ENCODE measurements at regions not wholly inside any gene's neighbourhood (a gene's known extent, or its start where the extent isn't known, plus 50 kb on each side); places are given as distances from the start of the nearest gene placed in this dataset.

- H3K9me3 ChIP-seq (ENCODE audit: control insufficient read depth, insufficient read depth, low read depth, low read length): no peaks in the 10 kb centered on the region
- H3K9ac ChIP-seq (ENCODE audit: insufficient read depth, low read length): no peak overlapping the region
- no peaks in the 10 kb centered on the region for H3K79me2 ChIP-seq (ENCODE audit: control insufficient read depth, insufficient read depth, low read length)
- H3K4me1 ChIP-seq (ENCODE audit: control insufficient read depth, extremely low read depth, insufficient read depth, low read length): peaks cover 7% of the 10 kb centered on the region
- TF ChIP-seq, protein P1, sequence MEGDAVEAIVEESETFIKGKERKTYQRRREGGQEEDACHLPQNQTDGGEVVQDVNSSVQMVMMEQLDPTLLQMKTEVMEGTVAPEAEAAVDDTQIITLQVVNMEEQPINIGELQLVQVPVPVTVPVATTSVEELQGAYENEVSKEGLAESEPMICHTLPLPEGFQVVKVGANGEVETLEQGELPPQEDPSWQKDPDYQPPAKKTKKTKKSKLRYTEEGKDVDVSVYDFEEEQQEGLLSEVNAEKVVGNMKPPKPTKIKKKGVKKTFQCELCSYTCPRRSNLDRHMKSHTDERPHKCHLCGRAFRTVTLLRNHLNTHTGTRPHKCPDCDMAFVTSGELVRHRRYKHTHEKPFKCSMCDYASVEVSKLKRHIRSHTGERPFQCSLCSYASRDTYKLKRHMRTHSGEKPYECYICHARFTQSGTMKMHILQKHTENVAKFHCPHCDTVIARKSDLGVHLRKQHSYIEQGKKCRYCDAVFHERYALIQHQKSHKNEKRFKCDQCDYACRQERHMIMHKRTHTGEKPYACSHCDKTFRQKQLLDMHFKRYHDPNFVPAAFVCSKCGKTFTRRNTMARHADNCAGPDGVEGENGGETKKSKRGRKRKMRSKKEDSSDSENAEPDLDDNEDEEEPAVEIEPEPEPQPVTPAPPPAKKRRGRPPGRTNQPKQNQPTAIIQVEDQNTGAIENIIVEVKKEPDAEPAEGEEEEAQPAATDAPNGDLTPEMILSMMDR (conservative IDR thresholded peaks at IDR 0.05 in 1 of 2, IDR thresholded peaks at IDR 0.05 in 1 of 2; ENCODE audit: low read depth in 1 of 2, low read length in 2 of 2): no peak
- TF ChIP-seq EZH2 (IDR thresholded peaks at IDR 0.05; ENCODE audit: low read length, missing control alignments): no peak
- H4K20me1 ChIP-seq (ENCODE audit: control insufficient read depth, extremely low read depth, insufficient read depth, low read length): no peaks in the 10 kb centered on the region
- no peak overlapping the region for H3K4me3 ChIP-seq (replicated peaks in 1 of 4; ENCODE audit: control extremely low read depth in 1 of 4, insufficient read depth in 1 of 4, low read depth in 3 of 4, low read length in 4 of 4)
- DNase-seq (ENCODE audit: low read depth in 2 of 2): no peak
- H3K27me3 ChIP-seq (ENCODE audit: control insufficient read depth, insufficient read depth, low read length): peaks cover 2% of the 10 kb centered on the region
- no peak overlapping the region for H3K4me2 ChIP-seq (ENCODE audit: extremely low read depth, insufficient read depth, low read length)
- H3K36me3 ChIP-seq (ENCODE audit: control insufficient read depth, insufficient read depth, low read length): no peaks in the 10 kb centered on the region
- H3K27ac ChIP-seq (ENCODE audit: insufficient read depth, low read length): no peak overlapping the region
- H2AFZ ChIP-seq (ENCODE audit: low read length): no peak overlapping the region
Observed at GRCh38 chr3:64464955-64465354, 222.8 kb downstream of the ADAMTS9 start.

- no peaks in the 10 kb centered on the region for H3K9me3 ChIP-seq (ENCODE audit: control insufficient read depth, insufficient read depth, low read depth, low read length)
- peaks cover 2% of the 10 kb centered on the region for H3K27me3 ChIP-seq (ENCODE audit: control insufficient read depth, insufficient read depth, low read length)
- no peak overlapping the region for H3K4me3 ChIP-seq (replicated peaks in 1 of 4; ENCODE audit: control extremely low read depth in 1 of 4, insufficient read depth in 1 of 4, low read depth in 3 of 4, low read length in 4 of 4)
- H3K9ac ChIP-seq (ENCODE audit: insufficient read depth, low read length): no peak overlapping the region
- no peak overlapping the region for H3K27ac ChIP-seq (ENCODE audit: insufficient read depth, low read length)
- H3K4me2 ChIP-seq (ENCODE audit: extremely low read depth, insufficient read depth, low read length): no peak overlapping the region
- no peaks in the 10 kb centered on the region for H3K79me2 ChIP-seq (ENCODE audit: control insufficient read depth, insufficient read depth, low read length)
- no peak overlapping the region for H2AFZ ChIP-seq (ENCODE audit: low read length)
- H3K4me1 ChIP-seq (ENCODE audit: control insufficient read depth, extremely low read depth, insufficient read depth, low read length): peaks cover 7% of the 10 kb centered on the region
- DNase-seq (ENCODE audit: low read depth in 2 of 2): no peak
- no peaks in the 10 kb centered on the region for H3K36me3 ChIP-seq (ENCODE audit: control insufficient read depth, insufficient read depth, low read length)
- TF ChIP-seq EZH2 (IDR thresholded peaks at IDR 0.05; ENCODE audit: low read length, missing control alignments): no peak
- TF ChIP-seq, protein P1 (conservative IDR thresholded peaks at IDR 0.05 in 1 of 2, IDR thresholded peaks at IDR 0.05 in 1 of 2; ENCODE audit: low read depth in 1 of 2, low read length in 2 of 2): no peak
- H4K20me1 ChIP-seq (ENCODE audit: control insufficient read depth, extremely low read depth, insufficient read depth, low read length): no peaks in the 10 kb centered on the region
Observed at GRCh38 chr3:64463981-64464380, 223.8 kb downstream of the ADAMTS9 start.

- no peaks in the 10 kb centered on the region for H3K79me2 ChIP-seq (ENCODE audit: control insufficient read depth, insufficient read depth, low read length)
- H3K4me3 ChIP-seq (replicated peaks in 1 of 4; ENCODE audit: control extremely low read depth in 1 of 4, insufficient read depth in 1 of 4, low read depth in 3 of 4, low read length in 4 of 4): peak overlapping the region in 2 of 4 experiments; percentile 14 to 39
- H3K9me3 ChIP-seq (ENCODE audit: control insufficient read depth, insufficient read depth, low read depth, low read length): no peaks in the 10 kb centered on the region
- H3K9ac ChIP-seq (ENCODE audit: insufficient read depth, low read length): no peak overlapping the region
- peaks cover 7% of the 10 kb centered on the region for H3K4me1 ChIP-seq (ENCODE audit: control insufficient read depth, extremely low read depth, insufficient read depth, low read length)
- H3K36me3 ChIP-seq (ENCODE audit: control insufficient read depth, insufficient read depth, low read length): no peaks in the 10 kb centered on the region
- no peaks in the 10 kb centered on the region for H4K20me1 ChIP-seq (ENCODE audit: control insufficient read depth, extremely low read depth, insufficient read depth, low read length)
- TF ChIP-seq EZH2 (IDR thresholded peaks at IDR 0.05; ENCODE audit: low read length, missing control alignments): no peak
- TF ChIP-seq, protein P1 (conservative IDR thresholded peaks at IDR 0.05 in 1 of 2, IDR thresholded peaks at IDR 0.05 in 1 of 2; ENCODE audit: low read depth in 1 of 2, low read length in 2 of 2): no peak
- H3K27me3 ChIP-seq (ENCODE audit: control insufficient read depth, insufficient read depth, low read length): peaks cover 2% of the 10 kb centered on the region
- peak; percentile 79 to 97 for DNase-seq (ENCODE audit: low read depth in 2 of 2)
- H3K27ac ChIP-seq (ENCODE audit: insufficient read depth, low read length): peak overlapping the region; percentile 62
- H2AFZ ChIP-seq (ENCODE audit: low read length): peak overlapping the region; percentile 7
- peak overlapping the region; percentile 48 for H3K4me2 ChIP-seq (ENCODE audit: extremely low read depth, insufficient read depth, low read length)
Observed at GRCh38 chr3:64462203-64462602, 225.6 kb downstream of the ADAMTS9 start.
